ENCODE measurements at regions not wholly inside any gene's neighbourhood (a gene's known extent, or its start where the extent isn't known, plus 50 kb on each side); places are given as distances from the start of the nearest gene placed in this dataset.
"Not testable (repeated sequence)": the region's sequence is repeated elsewhere in the genome, so short reads cannot be mapped to it uniquely, and the experiment has no call there.

GRCh38 chr1:22336696-22337545, 114.7 kb upstream of the ZBTB40 start:
- not testable (repeated sequence) for DNase-seq

GRCh38 chr1:22338071-22338765, 113.4 kb upstream of the ZBTB40 start:
- no peak for DNase-seq

GRCh38 chr1:22339237-22339636, 112.4 kb upstream of the ZBTB40 start:
- DNase-seq = no peak

GRCh38 chr1:22340066-22340465, 111.6 kb upstream of the ZBTB40 start:
- no peak for DNase-seq

GRCh38 chr1:22340873-22341272, 110.8 kb upstream of the ZBTB40 start:
- no peak for DNase-seq

GRCh38 chr1:22341791-22342605, 109.7 kb upstream of the ZBTB40 start:
- peak; percentile 39 for DNase-seq

- DNase-seq = no peak
Measured at GRCh38 chr1:22342734-22343191, 108.9 kb upstream of the ZBTB40 start.

- DNase-seq = no peak
Measured at GRCh38 chr1:22343456-22344328, 108.0 kb upstream of the ZBTB40 start.

- no peak for DNase-seq
Measured at GRCh38 chr1:22344329-22344630, 107.4 kb upstream of the ZBTB40 start.

GRCh38 chr1:22344851-22345560, 106.6 kb upstream of the ZBTB40 start:
- no peak for DNase-seq

- no peak for DNase-seq
Measured at GRCh38 chr1:22347854-22348760, 103.5 kb upstream of the ZBTB40 start.

GRCh38 chr1:22349362-22350043, 102.1 kb upstream of the ZBTB40 start:
- DNase-seq = peak; percentile 53

GRCh38 chr1:22350171-22350923, 101.3 kb upstream of the ZBTB40 start:
- no peak for DNase-seq

GRCh38 chr1:22350924-22351767, 100.5 kb upstream of the ZBTB40 start:
- no peak for DNase-seq

GRCh38 chr1:22351768-22352080, 99.9 kb upstream of the ZBTB40 start:
- no peak for DNase-seq

GRCh38 chr1:22352355-22352754, 99.3 kb upstream of the ZBTB40 start:
- DNase-seq = no peak

GRCh38 chr1:22352896-22353295, 98.8 kb upstream of the ZBTB40 start:
- DNase-seq = no peak

GRCh38 chr1:22359427-22359826, 92.2 kb upstream of the ZBTB40 start:
- no peak for DNase-seq
